ENCODE measurements at regions not wholly inside any gene's neighbourhood (a gene's known extent, or its start where the extent isn't known, plus 50 kb on each side); places are given as distances from the start of the nearest gene placed in this dataset.

GRCh38 chr2:207427986-207428385 is 101.8 kb upstream of the CREB1 start:
- no peaks in the 10 kb centered on the region for H3K9me3 ChIP-seq (replicated peaks in 1 of 3)
- H3K4me1 ChIP-seq (replicated peaks in 1 of 2) = no peaks in the 10 kb centered on the region
- no peak overlapping the region for H3K4me3 ChIP-seq
- WGBS, 4 donors = 53 to 61% (median 59%) methylated on average over 2 of the region's 2 CpGs
- intact Hi-C loops (cut with DNase I) = no loop called here
- H3K36me3 ChIP-seq (replicated peaks in 1 of 2) = no peaks in the 10 kb centered on the region
- no peak for DNase-seq
- no peak overlapping the region for H3K27ac ChIP-seq
- TF ChIP-seq POLR2A (IDR thresholded peaks at IDR 0.05) (no peak), CTCF (IDR thresholded peaks at IDR 0.05) (no peak)
- H3K27me3 ChIP-seq = no peaks in the 10 kb centered on the region

- no peaks in the 10 kb centered on the region for H3K27me3 ChIP-seq
- TF ChIP-seq POLR2A (IDR thresholded peaks at IDR 0.05) (no peak), CTCF (IDR thresholded peaks at IDR 0.05) (no peak)
- intact Hi-C loops (cut with DNase I) = no loop called here
- H3K36me3 ChIP-seq (replicated peaks in 1 of 2) = no peaks in the 10 kb centered on the region
- DNase-seq = no peak
- no peaks in the 10 kb centered on the region for H3K9me3 ChIP-seq (replicated peaks in 1 of 3)
- H3K27ac ChIP-seq = no peak overlapping the region
- H3K4me3 ChIP-seq = no peak overlapping the region
- 88% methylated on average over 1 of the region's 1 CpG for WGBS, 4 donors
- no peaks in the 10 kb centered on the region for H3K4me1 ChIP-seq (replicated peaks in 1 of 2)
These were observed 101.2 kb upstream of the CREB1 start for GRCh38 chr2:207428573-207428972.

- WGBS, 4 donors = 46 to 61% (median 55%) methylated on average over 3 of the region's 3 CpGs
- Histone ChIP-seq H3K4me3 (no peak overlapping the region), H3K9me3 (replicated peaks in 1 of 3) (no peaks in the 10 kb centered on the region), H3K27ac (no peak overlapping the region), H3K4me1 (replicated peaks in 1 of 2) (no peaks in the 10 kb centered on the region), H3K27me3 (no peaks in the 10 kb centered on the region), H3K36me3 (replicated peaks in 1 of 2) (no peaks in the 10 kb centered on the region)
- DNase-seq = no peak
- TF ChIP-seq POLR2A (IDR thresholded peaks at IDR 0.05) = no peak
- TF ChIP-seq CTCF (IDR thresholded peaks at IDR 0.05) = no peak
- intact Hi-C loops (cut with DNase I) = no loop called here
These were observed 97.3 kb upstream of the CREB1 start for GRCh38 chr2:207432453-207432852.

- DNase-seq = no peak
- WGBS, 4 donors = 41 to 96% (median 78%) methylated on average over 1 of the region's 1 CpG
These were observed 95.5 kb upstream of the CREB1 start for GRCh38 chr2:207434306-207434705.

More at GRCh38 chr2:207434306-207434705, 95.5 kb upstream of the CREB1 start:
- Histone ChIP-seq H3K27me3 (no peaks in the 10 kb centered on the region), H3K9me3 (replicated peaks in 1 of 3) (no peaks in the 10 kb centered on the region), H3K4me1 (replicated peaks in 1 of 2) (no peaks in the 10 kb centered on the region), H3K36me3 (replicated peaks in 1 of 2) (no peaks in the 10 kb centered on the region), H3K4me3 (no peak overlapping the region), H3K27ac (no peak overlapping the region)
- TF ChIP-seq CTCF (IDR thresholded peaks at IDR 0.05) (no peak), POLR2A (IDR thresholded peaks at IDR 0.05) (no peak)
- intact Hi-C loops (cut with DNase I) = no loop called here

All from adrenal gland (tissue), 9 donors.